Hepatocyte (in vitro differentiated cells): ENCODE measurements at regions not wholly inside any gene's neighbourhood (a gene's known extent, or its start where the extent isn't known, plus 50 kb on each side); places are given as distances from the start of the nearest gene placed in this dataset.

Source experiments
- CTCF ChIP-seq: fragments of 200-600 bp; sonication (generic); IDR thresholded peaks from 2 replicates; pipeline ENCODE4 v1.5.1; 2016; ENCODE audit warnings: antibody characterized with exemption, mild to moderate bottlenecking; ENCODE audit not compliant: poor library complexity
- EZH2phosphoT487 ChIP-seq: fragments of 200-600 bp; sonication (generic); IDR thresholded peaks from one replicate; pipeline ENCODE4 v1.6.1; 2018; ENCODE audit warnings: antibody characterized with exemption, mild to moderate bottlenecking, low read depth, moderate library complexity; ENCODE audit not compliant: unreplicated experiment, severe bottlenecking

- no peak for TF ChIP-seq CTCF
- no peak for TF ChIP-seq EZH2phosphoT487
Observed at GRCh38 chr6:18829272-18829870, 442.2 kb downstream of the RNF144B start.
